ENCODE measurements at regions not wholly inside any gene's neighbourhood (a gene's known extent, or its start where the extent isn't known, plus 50 kb on each side); places are given as distances from the start of the nearest gene placed in this dataset.

DNA sequence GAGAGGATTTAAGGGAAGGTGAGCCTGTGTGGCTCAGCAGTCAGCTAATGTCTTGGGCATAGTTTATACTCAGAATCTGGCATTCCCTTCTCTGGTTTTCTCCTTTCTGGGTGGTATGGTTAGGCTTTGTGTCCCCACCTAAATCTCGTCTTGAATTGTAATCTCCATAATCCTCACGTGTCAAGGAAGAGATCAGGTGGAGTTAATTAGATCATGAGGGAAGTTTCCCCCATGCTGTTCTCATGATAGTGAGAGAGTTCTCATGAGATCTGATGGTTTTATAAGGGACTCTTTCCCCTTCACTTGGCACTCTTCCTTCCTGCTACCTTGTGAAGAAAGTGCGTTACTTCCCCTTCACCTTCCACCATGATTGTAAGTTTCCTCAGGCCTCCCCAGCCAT is 169.8 kb upstream of the PELI2 start:
- Histone ChIP-seq H2BK15ac (ENCODE audit: low read depth, low read length) (no peak overlapping the region), H2BK5ac (ENCODE audit: low read depth, low read length, poor library complexity, severe bottlenecking) (no peak overlapping the region), H2AFZ (replicated peaks; ENCODE audit: low read length, poor library complexity) (no peak overlapping the region), H3K4ac (ENCODE audit: low read depth, low read length) (no peak overlapping the region), H3K14ac (replicated peaks; ENCODE audit: low read depth, low read length) (no peak overlapping the region), H3K56ac (ENCODE audit: extremely low read depth, insufficient read depth, low read length) (no peak overlapping the region), H4K20me1 (ENCODE audit: insufficient read depth, low read length) (no peaks in the 10 kb centered on the region), H3K9me1 (ENCODE audit: insufficient read depth, low read length) (no peaks in the 10 kb centered on the region), H2BK120ac (ENCODE audit: low read depth, low read length) (no peak overlapping the region), H2AK5ac (ENCODE audit: low read depth, low read length) (no peak overlapping the region), H3K27me3 (ENCODE audit: control insufficient read depth, insufficient read depth, low read length) (peaks cover 8% of the 10 kb centered on the region), H3K4me3 (ENCODE audit: insufficient read depth, low read depth, low read length) (no peak overlapping the region), H2AK9ac (replicated peaks; ENCODE audit: low read depth, low read length, poor library complexity) (no peak overlapping the region), H3K23ac (ENCODE audit: low read depth, low read length) (no peak overlapping the region), H4K91ac (ENCODE audit: insufficient read depth, low read depth, low read length) (no peak overlapping the region), H3K4me2 (ENCODE audit: low read depth, low read length) (no peak overlapping the region), H2BK20ac (ENCODE audit: low read depth, low read length) (no peak overlapping the region), H4K5ac (ENCODE audit: low read depth, low read length) (no peak overlapping the region), H3K27ac (ENCODE audit: insufficient read depth, low read length) (no peak overlapping the region), H3K79me1 (ENCODE audit: low read depth in 1 of 2, low read length in 2 of 2) (no peaks in the 10 kb centered on the region), H3K18ac (ENCODE audit: low read depth, low read length) (no peak overlapping the region), H3K9me3 (ENCODE audit: control insufficient read depth, insufficient read depth, low read length) (no peaks in the 10 kb centered on the region), H3K36me3 (ENCODE audit: control insufficient read depth, insufficient read depth, low read length) (no peaks in the 10 kb centered on the region), H4K8ac (ENCODE audit: low read depth in 2 of 2, low read length in 2 of 2) (no peak overlapping the region), H3K4me1 (ENCODE audit: control insufficient read depth, insufficient read depth, low read length) (no peaks in the 10 kb centered on the region), H3K9ac (ENCODE audit: low read depth, low read length) (no peak overlapping the region)
- DNase-seq (no peak), ATAC-seq (ENCODE audit: low read depth) (no peak)
- TF ChIP-seq FOS (IDR thresholded peaks at IDR 0.05; ENCODE audit: low read depth, low read length) (no peak), NFE2L2 (IDR thresholded peaks at IDR 0.05; ENCODE audit: low read depth, low read length) (no peak), RAD21 (IDR thresholded peaks at IDR 0.05; ENCODE audit: low read length) (no peak), CEBPB (IDR thresholded peaks at IDR 0.05; ENCODE audit: low read depth, low read length) (no peak), RCOR1 (IDR thresholded peaks at IDR 0.05; ENCODE audit: insufficient replicate concordance, low read length) (no peak), CTCF (conservative IDR thresholded peaks at IDR 0.05; ENCODE audit: low read depth, low read length) (no peak), BHLHE40 (IDR thresholded peaks at IDR 0.05; ENCODE audit: low read depth, low read length) (no peak), MAFK (IDR thresholded peaks at IDR 0.05; ENCODE audit: low read depth, low read length) (no peak), MAZ (IDR thresholded peaks at IDR 0.05; ENCODE audit: borderline replicate concordance, low read depth, low read length) (no peak), CHD1 (IDR thresholded peaks at IDR 0.05; ENCODE audit: low read depth, low read length) (no peak), POLR2A (IDR thresholded peaks at IDR 0.05; ENCODE audit: low read depth, low read length) (no peak), SMC3 (IDR thresholded peaks at IDR 0.05; ENCODE audit: low read depth, low read length) (no peak), MXI1 (IDR thresholded peaks at IDR 0.05; ENCODE audit: borderline replicate concordance, low read depth, low read length) (no peak), RFX5 (IDR thresholded peaks at IDR 0.05; ENCODE audit: low read depth, low read length) (no peak)
- TF ChIP-seq, protein P1, sequence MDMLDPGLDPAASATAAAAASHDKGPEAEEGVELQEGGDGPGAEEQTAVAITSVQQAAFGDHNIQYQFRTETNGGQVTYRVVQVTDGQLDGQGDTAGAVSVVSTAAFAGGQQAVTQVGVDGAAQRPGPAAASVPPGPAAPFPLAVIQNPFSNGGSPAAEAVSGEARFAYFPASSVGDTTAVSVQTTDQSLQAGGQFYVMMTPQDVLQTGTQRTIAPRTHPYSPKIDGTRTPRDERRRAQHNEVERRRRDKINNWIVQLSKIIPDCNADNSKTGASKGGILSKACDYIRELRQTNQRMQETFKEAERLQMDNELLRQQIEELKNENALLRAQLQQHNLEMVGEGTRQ (IDR thresholded peaks at IDR 0.05; ENCODE audit: low read depth, low read length), result no peak
- TF ChIP-seq, protein P2, sequence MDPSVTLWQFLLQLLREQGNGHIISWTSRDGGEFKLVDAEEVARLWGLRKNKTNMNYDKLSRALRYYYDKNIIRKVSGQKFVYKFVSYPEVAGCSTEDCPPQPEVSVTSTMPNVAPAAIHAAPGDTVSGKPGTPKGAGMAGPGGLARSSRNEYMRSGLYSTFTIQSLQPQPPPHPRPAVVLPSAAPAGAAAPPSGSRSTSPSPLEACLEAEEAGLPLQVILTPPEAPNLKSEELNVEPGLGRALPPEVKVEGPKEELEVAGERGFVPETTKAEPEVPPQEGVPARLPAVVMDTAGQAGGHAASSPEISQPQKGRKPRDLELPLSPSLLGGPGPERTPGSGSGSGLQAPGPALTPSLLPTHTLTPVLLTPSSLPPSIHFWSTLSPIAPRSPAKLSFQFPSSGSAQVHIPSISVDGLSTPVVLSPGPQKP (IDR thresholded peaks at IDR 0.05; ENCODE audit: borderline replicate concordance, low read depth, low read length), result no peak
- POLR2A ChIA-PET (ENCODE audit: unreplicated experiment), result no interaction called here
- CTCF ChIA-PET, result no interaction called here
- WGBS, 2 experiments (ENCODE audit: extremely low coverage in 2 of 2, insufficient read length in 1 of 2), result no CpG with 5 or more reads among the region's 3 CpGs
- dilution Hi-C loops (cut with HindIII; ENCODE audit: low sequenced_read_pairs, unreplicated experiment) (no loop called here), intact Hi-C loops (cut with micrococcal nuclease) (no loop called here), in situ Hi-C loops (cut with MboI; ENCODE audit: low sequenced_read_pairs) (no loop called here)
- no TSS peak for BruUV-seq (replicated peaks)
